ENCODE measurements at regions not wholly inside any gene's neighbourhood (a gene's known extent, or its start where the extent isn't known, plus 50 kb on each side); places are given as distances from the start of the nearest gene placed in this dataset.
"Not testable (repeated sequence)": the region's sequence is repeated elsewhere in the genome, so short reads cannot be mapped to it uniquely, and the experiment has no call there.

- no peaks in the 10 kb centered on the region for H3K4me1 ChIP-seq (ENCODE audit: control insufficient read depth, insufficient read depth, low read length)
- no peak overlapping the region for H3K27ac ChIP-seq (ENCODE audit: insufficient read depth, low read depth, low read length, poor library complexity, severe bottlenecking)
- WGBS, 2 experiments = 55 to 58% methylated on average over 2 of the region's 2 CpGs
Observed at GRCh38 chr12:86723326-86723725, 467.1 kb upstream of the MGAT4C start.

GRCh38 chr12:86721713-86722397, 465.7 kb upstream of the MGAT4C start:
- WGBS, 2 experiments = 96 to 97% methylated on average over 4 to 5 of the region's 5 CpGs
- Histone ChIP-seq H3K27me3 (ENCODE audit: control insufficient read depth, insufficient read depth, low read length, poor library complexity, severe bottlenecking) (no peaks in the 10 kb centered on the region), H3K4me3 (ENCODE audit: insufficient read depth, low read depth, low read length) (no peak overlapping the region), H3K36me3 (ENCODE audit: control insufficient read depth, insufficient read depth, low read length) (no peaks in the 10 kb centered on the region), H3K9me3 (ENCODE audit: control insufficient read depth, low read length) (no peaks in the 10 kb centered on the region), H3K27ac (ENCODE audit: insufficient read depth, low read depth, low read length, poor library complexity, severe bottlenecking) (no peak overlapping the region), H3K4me1 (ENCODE audit: control insufficient read depth, insufficient read depth, low read length) (no peaks in the 10 kb centered on the region)

More at GRCh38 chr12:86723326-86723725, 467.1 kb upstream of the MGAT4C start:
- Histone ChIP-seq H3K9me3 (ENCODE audit: control insufficient read depth, low read length) (no peaks in the 10 kb centered on the region), H3K27me3 (ENCODE audit: control insufficient read depth, insufficient read depth, low read length, poor library complexity, severe bottlenecking) (no peaks in the 10 kb centered on the region), H3K36me3 (ENCODE audit: control insufficient read depth, insufficient read depth, low read length) (no peaks in the 10 kb centered on the region), H3K4me3 (ENCODE audit: insufficient read depth, low read depth, low read length) (no peak overlapping the region)

- no peak overlapping the region for H3K4me3 ChIP-seq (ENCODE audit: insufficient read depth, low read depth, low read length)
- WGBS, 2 experiments = 90 to 92% methylated on average over 1 of the region's 1 CpG
- H3K4me1 ChIP-seq (ENCODE audit: control insufficient read depth, insufficient read depth, low read length) = no peaks in the 10 kb centered on the region
- H3K27ac ChIP-seq (ENCODE audit: insufficient read depth, low read depth, low read length, poor library complexity, severe bottlenecking) = no peak overlapping the region
- H3K27me3 ChIP-seq (ENCODE audit: control insufficient read depth, insufficient read depth, low read length, poor library complexity, severe bottlenecking) = no peaks in the 10 kb centered on the region
- no peaks in the 10 kb centered on the region for H3K36me3 ChIP-seq (ENCODE audit: control insufficient read depth, insufficient read depth, low read length)
- H3K9me3 ChIP-seq (ENCODE audit: control insufficient read depth, low read length) = no peaks in the 10 kb centered on the region
Observed at GRCh38 chr12:86719381-86719780, 463.2 kb upstream of the MGAT4C start.

GRCh38 chr12:86713121-86713520, 456.9 kb upstream of the MGAT4C start:
- H3K27ac ChIP-seq (ENCODE audit: insufficient read depth, low read depth, low read length, poor library complexity, severe bottlenecking) = no peak overlapping the region
- no peak overlapping the region for H3K4me3 ChIP-seq (ENCODE audit: insufficient read depth, low read depth, low read length)
- H3K36me3 ChIP-seq (ENCODE audit: control insufficient read depth, insufficient read depth, low read length) = no peaks in the 10 kb centered on the region
- no peaks in the 10 kb centered on the region for H3K27me3 ChIP-seq (ENCODE audit: control insufficient read depth, insufficient read depth, low read length, poor library complexity, severe bottlenecking)
- no peaks in the 10 kb centered on the region for H3K4me1 ChIP-seq (ENCODE audit: control insufficient read depth, insufficient read depth, low read length)
- no peaks in the 10 kb centered on the region for H3K9me3 ChIP-seq (ENCODE audit: control insufficient read depth, low read length)

- Histone ChIP-seq H3K4me3 (ENCODE audit: insufficient read depth, low read depth, low read length) (no peak overlapping the region), H3K27ac (ENCODE audit: insufficient read depth, low read depth, low read length, poor library complexity, severe bottlenecking) (no peak overlapping the region)
Observed at GRCh38 chr12:86712425-86712843, 456.2 kb upstream of the MGAT4C start.

GRCh38 chr12:86711731-86712130, 455.5 kb upstream of the MGAT4C start:
- Histone ChIP-seq H3K4me3 (ENCODE audit: insufficient read depth, low read depth, low read length) (no peak overlapping the region), H3K27me3 (ENCODE audit: control insufficient read depth, insufficient read depth, low read length, poor library complexity, severe bottlenecking) (no peaks in the 10 kb centered on the region), H3K27ac (ENCODE audit: insufficient read depth, low read depth, low read length, poor library complexity, severe bottlenecking) (no peak overlapping the region), H3K4me1 (ENCODE audit: control insufficient read depth, insufficient read depth, low read length) (no peaks in the 10 kb centered on the region), H3K9me3 (ENCODE audit: control insufficient read depth, low read length) (no peaks in the 10 kb centered on the region), H3K36me3 (ENCODE audit: control insufficient read depth, insufficient read depth, low read length) (no peaks in the 10 kb centered on the region)
- no CpG with 5 or more reads among the region's 1 CpG for WGBS, 2 experiments

More at GRCh38 chr12:86712425-86712843, 456.2 kb upstream of the MGAT4C start:
- no peaks in the 10 kb centered on the region for H3K9me3 ChIP-seq (ENCODE audit: control insufficient read depth, low read length)
- no peaks in the 10 kb centered on the region for H3K27me3 ChIP-seq (ENCODE audit: control insufficient read depth, insufficient read depth, low read length, poor library complexity, severe bottlenecking)
- no peaks in the 10 kb centered on the region for H3K36me3 ChIP-seq (ENCODE audit: control insufficient read depth, insufficient read depth, low read length)
- no peaks in the 10 kb centered on the region for H3K4me1 ChIP-seq (ENCODE audit: control insufficient read depth, insufficient read depth, low read length)
- 85 to 86% methylated on average over 4 of the region's 4 CpGs for WGBS, 2 experiments

GRCh38 chr12:86710109-86710508, 453.9 kb upstream of the MGAT4C start:
- no peaks in the 10 kb centered on the region for H3K9me3 ChIP-seq (ENCODE audit: control insufficient read depth, low read length)
- no peaks in the 10 kb centered on the region for H3K4me1 ChIP-seq (ENCODE audit: control insufficient read depth, insufficient read depth, low read length)
- H3K27me3 ChIP-seq (ENCODE audit: control insufficient read depth, insufficient read depth, low read length, poor library complexity, severe bottlenecking) = no peaks in the 10 kb centered on the region
- no peak overlapping the region for H3K27ac ChIP-seq (ENCODE audit: insufficient read depth, low read depth, low read length, poor library complexity, severe bottlenecking)
- H3K4me3 ChIP-seq (ENCODE audit: insufficient read depth, low read depth, low read length) = no peak overlapping the region
- no peaks in the 10 kb centered on the region for H3K36me3 ChIP-seq (ENCODE audit: control insufficient read depth, insufficient read depth, low read length)

- not testable (repeated sequence) for H3K9me3 ChIP-seq (ENCODE audit: control insufficient read depth, low read length); H3K4me3 ChIP-seq (ENCODE audit: insufficient read depth, low read depth, low read length); H3K4me1 ChIP-seq (ENCODE audit: control insufficient read depth, insufficient read depth, low read length); H3K27me3 ChIP-seq (ENCODE audit: control insufficient read depth, insufficient read depth, low read length, poor library complexity, severe bottlenecking); H3K27ac ChIP-seq (ENCODE audit: insufficient read depth, low read depth, low read length, poor library complexity, severe bottlenecking); H3K36me3 ChIP-seq (ENCODE audit: control insufficient read depth, insufficient read depth, low read length)
- WGBS, 2 experiments = 81 to 84% methylated on average over 3 of the region's 3 CpGs
Observed at GRCh38 chr12:86709017-86709416, 452.8 kb upstream of the MGAT4C start.

GRCh38 chr12:86698641-86698980, 442.4 kb upstream of the MGAT4C start:
- Histone ChIP-seq H3K36me3 (ENCODE audit: control insufficient read depth, insufficient read depth, low read length) (no peaks in the 10 kb centered on the region), H3K4me1 (ENCODE audit: control insufficient read depth, insufficient read depth, low read length) (no peaks in the 10 kb centered on the region), H3K27me3 (ENCODE audit: control insufficient read depth, insufficient read depth, low read length, poor library complexity, severe bottlenecking) (no peaks in the 10 kb centered on the region), H3K9me3 (ENCODE audit: control insufficient read depth, low read length) (no peaks in the 10 kb centered on the region), H3K27ac (ENCODE audit: insufficient read depth, low read depth, low read length, poor library complexity, severe bottlenecking) (no peak overlapping the region), H3K4me3 (ENCODE audit: insufficient read depth, low read depth, low read length) (no peak overlapping the region)
- WGBS, 2 experiments = 82 to 92% methylated on average over 2 of the region's 2 CpGs

- Histone ChIP-seq H3K27ac (ENCODE audit: insufficient read depth, low read depth, low read length, poor library complexity, severe bottlenecking) (no peak overlapping the region), H3K27me3 (ENCODE audit: control insufficient read depth, insufficient read depth, low read length, poor library complexity, severe bottlenecking) (no peaks in the 10 kb centered on the region), H3K36me3 (ENCODE audit: control insufficient read depth, insufficient read depth, low read length) (no peaks in the 10 kb centered on the region), H3K4me1 (ENCODE audit: control insufficient read depth, insufficient read depth, low read length) (no peaks in the 10 kb centered on the region), H3K9me3 (ENCODE audit: control insufficient read depth, low read length) (no peaks in the 10 kb centered on the region), H3K4me3 (ENCODE audit: insufficient read depth, low read depth, low read length) (no peak overlapping the region)
- WGBS, 2 experiments = 100% methylated on average over 1 of the region's 2 CpGs; no CpG with 5 or more reads in 1 of the 2 experiments
Observed at GRCh38 chr12:86697916-86698640, 441.9 kb upstream of the MGAT4C start.

All from ectodermal cell (in vitro differentiated cells).